Mammary epithelial cell (primary cell): ENCODE measurements at regions not wholly inside any gene's neighbourhood (a gene's known extent, or its start where the extent isn't known, plus 50 kb on each side); places are given as distances from the start of the nearest gene placed in this dataset.
"Not testable (repeated sequence)": the region's sequence is repeated elsewhere in the genome, so short reads cannot be mapped to it uniquely, and the experiment has no call there.

Experiments used
- CTCF ChIP-seq, 2 donors: IDR thresholded peaks in 1 of 2; conservative IDR thresholded peaks in 1 of 2; 2 replicates each; pipeline ENCODE4 v1.5.1; 2011 to 2012; ENCODE audit warnings: inconsistent platforms in 2 of 2, low read length in 2 of 2, mild to moderate bottlenecking in 2 of 2, control low read depth in 1 of 2, low read depth in 1 of 2; ENCODE audit not compliant: insufficient read depth in 1 of 2; ENCODE audit errors: extremely low read depth in 1 of 2
- EZH2 ChIP-seq: IDR thresholded peaks from 2 replicates; pipeline ENCODE4 v1.6.1; 2012; ENCODE audit warnings: low read length, inconsistent platforms, borderline replicate concordance

DNA sequence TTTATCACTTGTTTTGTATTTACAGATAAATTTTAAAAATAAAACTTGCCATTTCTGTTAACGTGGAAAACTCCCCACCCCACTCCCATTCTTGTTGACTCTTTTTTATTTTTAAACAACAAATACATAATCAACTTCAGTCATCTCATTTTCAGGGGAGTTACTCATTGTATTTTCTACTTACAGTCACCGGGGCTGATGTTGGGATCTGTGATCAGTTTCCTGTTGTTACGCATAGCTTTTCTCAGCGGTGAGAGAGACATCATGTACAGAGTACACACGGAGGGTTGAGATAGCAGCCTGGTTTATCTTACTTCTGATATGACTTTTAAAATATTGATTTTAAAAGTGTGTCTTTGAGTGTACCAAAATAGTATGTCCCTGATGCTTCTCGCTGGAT is 248.0 kb upstream of the PLGLB2 start:
- TF ChIP-seq CTCF (conservative IDR thresholded peaks at IDR 0.05 in 1 of 2, IDR thresholded peaks at IDR 0.05 in 1 of 2; ENCODE audit: extremely low read depth in 1 of 2, insufficient read depth in 1 of 2, low read depth in 1 of 2, low read length in 2 of 2); EZH2: not testable (repeated sequence)
